Fibroblast of the aortic adventitia (primary cell): ENCODE measurements at regions not wholly inside any gene's neighbourhood (a gene's known extent, or its start where the extent isn't known, plus 50 kb on each side); places are given as distances from the start of the nearest gene placed in this dataset.
"Not testable (repeated sequence)": the region's sequence is repeated elsewhere in the genome, so short reads cannot be mapped to it uniquely, and the experiment has no call there.

Experiments used
- DNase-seq: peaks from one replicate; pipeline ENCODE4 v3.0.0-alpha.2; 2010; ENCODE audit warnings: low read depth
- H3K4me3 ChIP-seq: 2 replicates; pipeline ENCODE4 v1.5.1; 2011; ENCODE audit warnings: low read depth, mild to moderate bottlenecking, control low read depth, low read length, moderate library complexity
- TF ChIP-seq, protein P1 (sequence below): IDR thresholded peaks from 2 replicates; pipeline ENCODE4 v1.5.1; 2011; ENCODE audit warnings: mild to moderate bottlenecking, low read length, control low read depth, inconsistent platforms; ENCODE audit not compliant: insufficient read depth

DNA sequence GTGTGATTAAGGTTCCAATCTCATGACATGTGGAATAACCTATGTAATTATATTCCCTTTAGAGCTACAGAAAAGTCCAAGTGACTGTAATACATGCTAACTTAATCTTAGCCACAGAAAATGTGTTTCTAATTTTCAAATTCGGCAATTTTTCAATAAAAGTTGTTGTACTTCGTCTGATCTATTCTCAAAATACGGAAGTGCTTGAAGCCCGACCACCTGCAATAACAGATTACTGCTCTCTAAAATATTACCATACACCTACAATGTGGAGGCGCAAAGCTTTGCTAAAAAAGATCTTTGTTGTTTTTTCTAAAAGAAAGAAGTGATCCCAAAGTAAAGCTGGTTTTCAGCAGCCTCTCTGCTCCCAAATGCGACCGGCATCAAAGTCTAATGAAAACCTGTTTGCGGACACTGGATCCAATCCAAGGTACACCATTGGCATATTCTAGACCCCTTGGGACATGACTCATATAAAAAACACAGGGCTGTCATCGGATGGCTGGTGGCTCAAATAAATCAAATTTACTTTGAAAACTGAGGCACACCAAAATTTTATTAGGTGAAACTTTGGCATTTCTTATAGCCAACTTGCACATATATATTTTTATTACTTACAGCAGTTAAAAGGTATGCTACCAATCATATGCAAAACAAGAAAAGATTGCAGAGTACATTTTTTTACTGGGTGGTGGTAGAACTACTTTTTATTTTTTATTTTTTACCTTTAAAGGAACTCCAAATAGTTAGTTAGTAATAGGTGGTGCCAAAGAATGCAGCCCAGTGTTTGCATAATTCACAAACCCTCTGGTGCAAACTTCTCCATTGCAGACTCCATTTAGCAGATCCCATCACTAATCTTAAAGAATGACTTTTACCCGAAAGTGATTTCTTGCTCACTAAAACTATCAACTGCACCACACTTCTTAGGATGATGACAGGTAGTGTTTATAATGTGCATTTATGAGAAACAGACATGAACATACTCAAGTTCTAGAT lies 118.7 kb upstream of the TBX18 start:
- TF ChIP-seq, protein P1, sequence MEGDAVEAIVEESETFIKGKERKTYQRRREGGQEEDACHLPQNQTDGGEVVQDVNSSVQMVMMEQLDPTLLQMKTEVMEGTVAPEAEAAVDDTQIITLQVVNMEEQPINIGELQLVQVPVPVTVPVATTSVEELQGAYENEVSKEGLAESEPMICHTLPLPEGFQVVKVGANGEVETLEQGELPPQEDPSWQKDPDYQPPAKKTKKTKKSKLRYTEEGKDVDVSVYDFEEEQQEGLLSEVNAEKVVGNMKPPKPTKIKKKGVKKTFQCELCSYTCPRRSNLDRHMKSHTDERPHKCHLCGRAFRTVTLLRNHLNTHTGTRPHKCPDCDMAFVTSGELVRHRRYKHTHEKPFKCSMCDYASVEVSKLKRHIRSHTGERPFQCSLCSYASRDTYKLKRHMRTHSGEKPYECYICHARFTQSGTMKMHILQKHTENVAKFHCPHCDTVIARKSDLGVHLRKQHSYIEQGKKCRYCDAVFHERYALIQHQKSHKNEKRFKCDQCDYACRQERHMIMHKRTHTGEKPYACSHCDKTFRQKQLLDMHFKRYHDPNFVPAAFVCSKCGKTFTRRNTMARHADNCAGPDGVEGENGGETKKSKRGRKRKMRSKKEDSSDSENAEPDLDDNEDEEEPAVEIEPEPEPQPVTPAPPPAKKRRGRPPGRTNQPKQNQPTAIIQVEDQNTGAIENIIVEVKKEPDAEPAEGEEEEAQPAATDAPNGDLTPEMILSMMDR: no peak
- DNase-seq: no peak
- H3K4me3 ChIP-seq: no peak overlapping the region

DNA sequence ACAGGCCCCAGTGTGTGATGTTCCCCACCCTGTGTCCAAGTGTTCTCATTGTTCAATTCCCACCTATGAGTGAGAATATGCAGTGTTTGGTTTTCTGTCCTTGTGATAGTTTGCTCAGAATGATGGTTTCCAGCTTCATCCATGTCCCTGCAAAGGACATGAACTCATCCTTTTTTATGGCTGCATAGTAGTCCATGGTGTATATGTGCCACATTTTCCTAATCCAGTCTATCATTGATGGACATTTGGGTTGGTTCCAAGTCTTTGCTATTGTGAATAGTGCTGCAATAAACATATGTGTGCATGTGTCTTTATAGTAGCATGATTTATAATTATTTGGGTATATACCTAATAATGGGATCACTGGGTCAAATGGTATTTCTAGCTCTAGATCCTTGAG lies 115.0 kb upstream of the TBX18 start:
- H3K4me3 ChIP-seq, DNase-seq: not testable (repeated sequence)

DNA sequence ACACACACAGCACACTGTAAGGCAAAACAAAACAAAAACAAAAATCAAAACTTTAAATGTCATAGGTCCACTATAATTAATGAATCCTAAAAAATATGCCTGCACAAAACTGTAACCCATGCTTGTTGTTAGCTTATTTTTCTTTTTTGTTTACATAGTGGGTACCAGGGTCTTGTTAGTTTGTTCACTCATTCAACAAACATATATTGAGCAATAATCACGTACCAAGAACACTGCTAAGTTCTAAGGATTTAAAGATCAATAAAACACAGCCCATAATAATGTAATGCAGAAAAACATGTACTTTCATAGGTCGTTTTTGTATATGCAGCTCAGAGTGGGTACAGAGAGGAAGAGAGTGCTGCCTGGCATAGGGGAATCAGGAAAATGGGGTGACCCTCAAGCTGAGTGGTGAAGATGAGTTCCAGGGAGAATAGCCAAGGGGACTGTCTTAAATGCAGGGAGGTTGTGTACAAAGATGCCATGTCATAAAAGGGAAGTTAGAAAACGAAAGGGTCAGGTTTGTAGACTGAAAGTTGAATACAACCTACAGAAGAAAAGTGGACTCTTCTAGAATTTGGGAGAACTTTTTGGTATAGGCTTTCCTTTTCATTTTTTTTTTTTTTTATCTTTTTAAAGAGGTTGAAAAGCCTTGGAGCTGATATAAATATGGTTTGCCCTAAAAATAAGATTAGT lies 113.3 kb upstream of the TBX18 start:
- TF ChIP-seq, protein P1: no peak

DNA sequence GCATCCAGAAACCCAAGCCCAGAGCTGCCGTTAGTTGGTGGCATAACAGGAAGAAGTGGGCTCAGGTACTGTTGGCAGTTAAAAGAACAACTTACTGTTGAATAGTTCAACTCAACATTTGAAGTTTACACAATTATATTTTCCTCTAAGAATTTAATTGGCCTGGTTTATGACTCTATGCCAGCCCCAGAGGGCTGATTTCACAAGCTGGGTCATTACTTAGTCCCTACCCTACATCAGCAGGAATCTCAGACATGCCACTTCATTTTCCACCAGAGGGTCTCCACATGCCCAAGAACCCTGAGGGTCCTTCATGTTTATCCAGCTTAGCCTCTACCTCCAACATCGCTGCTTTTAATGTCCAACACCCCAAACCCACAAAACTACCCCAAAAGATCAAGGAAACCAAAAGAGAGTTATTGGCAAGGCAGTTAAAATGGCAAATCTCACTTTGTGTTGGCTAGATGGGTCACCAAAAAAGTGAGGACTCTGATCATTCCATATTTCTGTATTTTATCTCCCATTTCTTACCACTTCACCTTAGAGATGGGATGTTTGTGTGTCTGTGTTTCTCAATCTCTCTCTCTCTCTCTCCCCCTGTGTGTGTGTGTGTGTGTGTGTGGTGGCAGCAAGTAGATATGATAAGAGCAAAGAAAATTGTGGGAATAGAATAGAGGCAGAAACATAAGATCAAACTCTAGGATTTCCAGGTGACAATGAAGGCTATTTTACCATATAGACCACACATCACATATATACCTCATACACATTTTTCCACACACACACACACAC lies 112.5 kb upstream of the TBX18 start:
- TF ChIP-seq, protein P1: no peak
- no peak overlapping the region for H3K4me3 ChIP-seq
- DNase-seq: no peak

More for the DNA sequence above, 113.3 kb upstream of the TBX18 start:
- DNase-seq: no peak
- H3K4me3 ChIP-seq: no peak overlapping the region

DNA sequence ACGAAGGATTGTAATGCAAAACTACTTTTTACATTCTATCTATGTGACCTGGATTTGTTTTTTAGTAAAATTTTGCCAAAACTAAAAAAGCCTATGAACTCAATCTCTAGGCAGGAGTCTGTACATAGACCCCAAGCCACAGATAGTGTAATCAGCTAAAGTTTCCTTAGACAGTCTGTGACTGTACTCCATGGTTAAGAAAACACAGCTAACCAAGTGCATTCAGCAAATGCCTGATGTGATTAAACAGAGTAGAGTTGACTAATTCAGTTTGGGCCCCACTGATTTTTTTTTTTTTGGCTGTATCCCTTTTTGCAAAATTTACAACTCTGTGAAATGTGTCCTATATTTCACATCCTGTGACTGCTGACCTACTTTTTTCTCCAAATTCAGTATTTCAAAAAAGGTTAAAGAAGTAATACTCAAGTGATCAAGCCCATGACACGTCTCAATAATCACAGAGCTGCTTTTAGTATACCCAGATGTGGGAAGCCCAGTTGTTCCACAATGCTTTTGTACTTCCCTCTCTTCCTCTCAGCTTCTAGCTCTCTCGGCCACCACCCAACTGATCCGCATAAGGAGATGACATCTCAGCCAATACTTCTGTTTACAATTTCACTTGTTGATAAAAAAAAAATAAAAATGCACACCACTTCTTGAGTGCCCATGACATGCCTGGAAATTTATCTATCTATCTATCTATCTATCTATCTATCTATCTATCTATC lies 108.8 kb upstream of the TBX18 start:
- TF ChIP-seq, protein P1: no peak
- H3K4me3 ChIP-seq: no peak overlapping the region
- DNase-seq: no peak

DNA sequence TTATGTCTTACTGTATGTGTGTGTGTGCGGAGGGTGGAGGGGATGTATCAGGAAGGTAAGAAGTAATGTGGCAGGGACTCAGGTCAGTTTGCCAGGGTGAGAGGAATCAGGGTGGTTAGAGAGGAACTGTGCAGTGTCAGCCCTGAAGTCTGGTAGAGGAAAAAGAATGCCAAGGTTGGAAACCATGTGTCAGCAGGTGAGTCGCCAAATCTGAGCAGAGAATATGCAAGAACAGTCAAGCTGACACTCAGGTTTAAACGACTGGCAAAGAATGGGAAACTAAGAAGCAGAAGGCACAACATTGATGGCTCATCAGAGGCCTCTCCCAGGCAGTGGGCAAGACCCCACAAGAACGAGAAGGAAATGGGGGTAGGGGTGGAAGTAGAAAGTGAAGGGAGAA lies 107.5 kb upstream of the TBX18 start:
- DNase-seq: no peak
- TF ChIP-seq, protein P1: no peak
- H3K4me3 ChIP-seq: no peak overlapping the region
